GM18508 (cell line): ENCODE measurements at regions not wholly inside any gene's neighbourhood (a gene's known extent, or its start where the extent isn't known, plus 50 kb on each side); places are given as distances from the start of the nearest gene placed in this dataset.
A peak's percentile ranks its signal among the peaks of the same experiment; 100 is the strongest.
"Not testable (repeated sequence)": the region's sequence is repeated elsewhere in the genome, so short reads cannot be mapped to it uniquely, and the experiment has no call there.

Source experiments
- ATAC-seq: cut with Tn5 transposase; IDR thresholded peaks from one replicate; pipeline ENCODE4 v1.9.1; 2021; ENCODE audit warnings: moderate number of reproducible peaks; ENCODE audit not compliant: insufficient read depth, unreplicated experiment

DNA sequence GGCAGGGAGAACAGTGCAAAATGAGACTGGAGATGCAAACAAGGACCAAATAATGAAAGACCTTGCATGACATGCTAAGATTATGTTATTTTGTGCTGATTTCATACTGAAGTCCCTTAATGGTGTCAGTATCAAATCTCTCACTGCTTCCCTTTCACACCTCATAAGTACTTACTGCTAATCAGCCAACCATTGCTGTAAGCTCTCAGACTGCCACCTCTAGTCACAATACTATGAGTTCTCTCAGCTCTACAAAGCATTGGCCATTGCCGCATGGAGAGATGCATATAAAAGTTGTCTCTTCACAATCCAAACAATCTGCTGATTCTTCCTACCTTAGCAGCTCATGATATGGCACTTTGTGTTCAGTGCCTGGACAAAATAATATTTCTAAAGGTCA, 375.4 kb downstream of the LTN1 start:
- ATAC-seq: no peak

GRCh38 chr21:28615276-28615675, 377.4 kb downstream of the LTN1 start:
- ATAC-seq: no peak

- ATAC-seq: no peak
These were observed 377.9 kb downstream of the LTN1 start for GRCh38 chr21:28614791-28615190.

DNA sequence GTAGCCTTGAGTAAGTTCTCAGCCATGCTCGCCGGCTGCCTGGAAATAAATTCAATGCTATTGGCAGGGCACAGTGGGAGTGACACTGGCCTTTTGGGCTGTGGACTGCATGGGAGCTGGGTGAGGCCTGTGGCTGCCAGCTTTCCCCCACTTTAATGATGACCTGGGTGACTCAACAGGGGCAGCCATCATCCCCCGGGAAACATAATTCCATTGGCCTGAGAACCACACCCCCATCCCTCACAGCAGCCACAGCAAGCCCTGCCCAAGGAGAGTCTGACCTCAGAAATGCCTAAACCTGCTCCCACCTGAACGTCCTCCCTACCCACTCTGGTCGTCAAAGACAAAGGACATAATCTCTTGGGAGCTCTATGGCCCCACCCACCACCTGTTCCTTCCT, 384.0 kb downstream of the LTN1 start:
- ATAC-seq: no peak

- ATAC-seq: no peak
These were observed 385.1 kb downstream of the LTN1 start for GRCh38 chr21:28607545-28607944.

- peak; percentile 100 for ATAC-seq
These were observed 387.6 kb downstream of the LTN1 start for GRCh38 chr21:28604946-28605537.

DNA sequence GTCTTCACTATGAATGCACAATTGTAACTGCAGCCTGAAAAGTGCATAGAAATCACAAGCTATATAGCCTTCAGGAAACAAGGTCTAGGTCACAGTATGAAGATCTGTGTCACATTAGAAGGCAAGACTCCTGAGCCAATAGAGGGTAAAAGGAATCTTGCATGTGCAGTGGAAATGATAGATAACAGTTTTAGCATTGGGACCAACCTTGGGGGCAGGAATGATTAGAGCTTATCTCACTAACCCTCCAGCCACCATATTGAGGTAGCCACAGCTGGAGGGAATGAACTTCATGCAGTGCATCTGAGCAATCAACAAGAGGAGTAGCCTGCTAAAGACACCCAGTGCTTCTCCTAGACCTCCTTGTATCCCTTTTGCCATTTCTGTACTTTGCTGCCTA, 390.1 kb downstream of the LTN1 start:
- ATAC-seq: no peak

GRCh38 chr21:28598214-28598613, 394.5 kb downstream of the LTN1 start:
- no peak for ATAC-seq

- ATAC-seq: no peak
These were observed 400.3 kb downstream of the LTN1 start for GRCh38 chr21:28592205-28592865.

DNA sequence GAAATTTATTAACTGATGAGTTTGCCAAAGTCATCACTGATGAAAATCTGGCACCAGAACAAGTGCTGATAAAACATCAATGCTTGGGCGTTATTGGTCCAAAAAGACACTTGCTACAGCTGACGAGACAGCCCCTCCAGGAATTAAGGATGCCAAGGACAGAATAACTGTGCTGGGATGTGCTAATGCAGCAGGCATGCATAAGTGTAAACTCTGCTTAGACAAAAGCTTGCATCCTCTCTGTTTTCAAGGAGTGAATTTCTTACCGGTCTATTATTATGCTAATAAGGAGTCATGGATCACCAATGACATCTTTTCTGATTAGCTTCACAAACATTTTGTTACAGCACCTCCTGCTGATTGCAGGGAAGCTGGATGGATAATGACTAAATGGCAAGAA, 402.0 kb downstream of the LTN1 start:
- ATAC-seq: no peak

DNA sequence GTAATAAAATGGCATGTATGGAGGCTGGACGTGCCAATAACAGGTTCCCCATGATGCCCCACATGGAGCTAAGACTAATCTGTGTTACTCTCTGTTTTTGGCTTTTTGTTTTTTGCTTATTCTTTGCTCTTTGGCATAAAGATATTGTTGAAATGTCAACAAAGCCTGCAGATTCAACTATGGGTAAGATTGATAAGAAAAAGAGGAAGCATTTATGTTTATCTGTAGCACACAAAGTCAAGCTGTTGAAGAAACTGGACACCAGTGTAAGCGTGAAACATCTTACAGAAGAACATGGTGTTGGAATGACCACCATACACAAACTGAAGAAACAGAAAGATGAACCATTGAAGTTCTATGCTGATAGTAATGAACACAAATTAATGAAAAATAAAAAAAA, 402.7 kb downstream of the LTN1 start:
- ATAC-seq: no peak

GRCh38 chr21:28588997-28589396, 403.7 kb downstream of the LTN1 start:
- no peak for ATAC-seq

DNA sequence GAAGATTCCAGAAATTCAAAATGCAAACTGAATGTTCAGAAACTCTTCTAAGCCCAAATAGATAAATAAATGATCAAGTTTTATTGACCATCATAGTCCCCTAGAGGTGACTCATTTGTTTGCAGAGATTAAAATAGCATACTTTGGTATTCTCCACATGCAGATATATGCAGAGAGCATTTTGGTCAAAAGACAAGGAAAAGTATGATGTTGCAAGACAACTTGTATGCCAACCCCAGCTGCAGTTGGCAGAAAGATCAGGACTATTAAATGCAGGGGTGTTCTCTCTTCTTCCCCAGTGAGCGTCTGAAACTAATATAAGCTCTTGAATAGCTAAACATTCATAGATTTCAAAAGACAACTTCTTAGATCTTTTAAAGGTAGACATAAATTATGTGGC, 404.9 kb downstream of the LTN1 start:
- ATAC-seq: no peak

DNA sequence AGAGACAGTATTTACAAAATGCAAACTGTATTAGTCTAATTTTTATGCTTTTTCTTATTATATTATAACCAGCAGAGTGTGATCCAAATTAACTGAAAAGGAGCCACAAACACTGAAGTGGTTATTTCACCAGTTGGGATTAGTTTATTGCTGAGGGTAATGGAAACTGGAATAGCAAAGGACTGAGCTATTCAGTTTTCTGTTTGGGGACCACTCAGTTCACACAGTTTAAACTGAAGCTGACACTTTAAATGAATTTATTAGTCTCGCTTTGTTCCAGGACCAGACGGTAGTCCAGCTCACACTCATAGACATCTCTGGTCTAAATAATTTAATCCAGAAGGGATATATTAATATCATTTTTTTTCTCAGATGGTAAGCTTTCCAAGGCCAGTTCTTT, 410.7 kb downstream of the LTN1 start:
- no peak for ATAC-seq

- not testable (repeated sequence) for ATAC-seq
These were observed 411.4 kb downstream of the LTN1 start for GRCh38 chr21:28581311-28581731.

DNA sequence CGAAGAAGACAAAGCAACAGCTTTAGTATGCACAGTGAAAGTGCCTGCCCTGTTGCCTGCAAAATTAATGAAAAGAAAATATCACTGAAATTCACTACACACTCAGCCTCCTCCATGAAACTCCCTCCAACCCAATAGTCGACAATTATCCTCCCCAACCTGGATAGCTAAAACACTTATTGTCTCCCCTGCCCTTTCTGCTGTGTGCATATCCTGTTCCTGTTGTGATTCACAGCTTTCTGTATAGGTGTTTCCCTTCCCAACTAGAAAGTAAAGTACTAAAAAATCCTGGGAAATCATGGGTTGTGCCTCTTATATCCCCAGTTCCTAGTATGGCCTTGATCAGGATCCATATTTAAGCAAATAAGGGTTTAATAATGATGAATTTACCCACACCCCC, 412.1 kb downstream of the LTN1 start:
- no peak for ATAC-seq

DNA sequence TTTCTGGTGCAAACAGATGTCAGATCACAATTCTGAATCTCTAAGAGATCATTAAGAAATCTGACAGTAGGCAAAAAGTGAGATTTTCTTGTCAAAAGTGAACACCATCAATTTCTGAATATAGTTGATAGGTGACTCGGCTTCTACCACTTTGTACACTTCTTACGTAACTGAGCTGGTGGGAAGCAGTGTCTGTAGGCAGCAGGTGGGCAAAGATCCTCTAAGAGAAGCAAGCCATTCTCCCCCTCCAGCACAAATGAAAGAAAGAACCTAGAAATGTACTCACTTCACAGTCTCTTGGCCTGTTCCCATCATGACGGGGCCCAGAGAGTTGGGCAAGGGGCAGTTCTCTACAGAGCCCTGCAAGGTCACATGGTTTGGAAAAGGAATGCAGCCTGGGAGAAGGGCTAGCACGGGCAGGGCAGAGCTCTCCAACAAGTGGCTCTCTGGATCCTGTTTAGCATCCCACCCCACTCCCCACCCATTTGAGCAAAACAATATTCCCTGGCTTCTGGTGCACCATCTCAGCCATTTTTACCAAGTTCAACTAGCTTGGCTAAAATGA, 412.6 kb downstream of the LTN1 start:
- ATAC-seq: no peak

GRCh38 chr21:28568692-28569091, 424.0 kb downstream of the LTN1 start:
- no peak for ATAC-seq

GRCh38 chr21:28563933-28564332, 428.7 kb downstream of the LTN1 start:
- ATAC-seq: not testable (repeated sequence)

- no peak for ATAC-seq
These were observed 430.9 kb downstream of the LTN1 start for GRCh38 chr21:28561772-28562171.

GRCh38 chr21:28554660-28555475, 437.8 kb downstream of the LTN1 start:
- ATAC-seq: no peak
